Right atrium auricular region (tissue), 2 donors: ENCODE measurements at regions not wholly inside any gene's neighbourhood (a gene's known extent, or its start where the extent isn't known, plus 50 kb on each side); places are given as distances from the start of the nearest gene placed in this dataset.
A peak's percentile ranks its signal among the peaks of the same experiment; 100 is the strongest.

Experiments
- DNase-seq: peaks from one replicate; pipeline ENCODE4 v3.0.0-alpha.2; 2019; ENCODE audit warnings: low spot score
- H3K27ac ChIP-seq, 2 donors: fragments of 200-600 bp; sonication (generic); 1 replicate in 1 of 2; 2 replicates in 1 of 2; pipeline ENCODE4 v1.5.1; 2016 to 2019
- H3K27me3 ChIP-seq, 2 donors: fragments of 200-600 bp; sonication (generic); one replicate each; pipeline versions ENCODE4 v1.5.1 to v1.6.0; 2017 to 2019
- H3K36me3 ChIP-seq: fragments of 200-600 bp; sonication (generic); one replicate; pipeline ENCODE4 v1.5.1; 2016
- H3K4me1 ChIP-seq, 2 donors: fragments of 200-600 bp; sonication (generic); one replicate each; pipeline versions ENCODE4 v1.5.1 to v1.6.0; 2017 to 2019
- H3K4me3 ChIP-seq, 2 donors: fragments of 200-600 bp; sonication (generic); 1 replicate in 1 of 2; 2 replicates in 1 of 2; pipeline ENCODE4 v1.5.1; 2017 to 2019; ENCODE audit warnings: mild to moderate bottlenecking in 1 of 2, moderate library complexity in 1 of 2
- H3K9me3 ChIP-seq, 2 donors: fragments of 200-600 bp; sonication (generic); one replicate each; pipeline ENCODE4 v1.5.1; 2019
- TF ChIP-seq, protein P1 (sequence below), 2 donors: fragments of 200-600 bp; sonication (generic); IDR thresholded peaks; one replicate each; pipeline ENCODE4 v1.5.1; 2019; ENCODE audit warnings: antibody characterized with exemption in 2 of 2

DNA sequence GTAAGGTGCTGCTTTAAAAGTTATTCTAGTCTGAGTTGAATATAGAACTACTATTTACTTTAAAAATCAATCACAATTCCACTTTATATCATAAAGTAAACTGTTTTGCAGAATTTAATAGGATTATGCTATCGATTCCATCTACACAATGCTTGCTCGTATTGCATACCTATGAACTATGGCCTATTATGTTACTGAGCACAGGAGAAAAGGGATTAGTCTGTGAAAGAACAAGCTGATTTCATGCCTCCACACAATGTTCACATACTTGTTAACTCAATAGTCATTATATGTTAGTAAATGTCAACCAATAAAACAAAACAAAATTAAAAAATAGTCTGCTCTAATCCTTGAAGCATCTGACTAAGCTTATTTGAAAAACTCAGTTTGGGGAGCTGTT lies 223.6 kb downstream of the PCDH10 start:
- no peaks in the 10 kb centered on the region for H3K27me3 ChIP-seq

DNA sequence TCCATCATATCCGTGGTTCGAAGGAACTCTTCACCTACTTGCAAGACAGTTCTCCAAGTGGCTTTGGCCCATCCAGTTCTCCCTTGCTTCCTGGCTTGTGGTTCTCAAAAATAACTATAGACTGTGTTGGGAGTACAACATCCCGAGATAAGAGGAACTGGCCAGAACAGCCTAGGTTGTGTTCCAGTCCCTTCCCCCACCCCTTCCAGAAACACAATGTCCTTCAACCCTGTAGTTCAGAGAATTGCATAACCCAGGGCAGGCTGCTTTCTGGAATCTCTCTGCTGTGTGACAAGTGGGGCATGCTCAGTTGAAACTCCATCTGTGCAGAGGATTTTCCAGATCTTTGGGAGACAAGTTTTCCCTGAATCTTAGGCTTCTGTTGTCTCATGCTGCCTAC lies 206.5 kb downstream of the PCDH10 start:
- Histone ChIP-seq H3K27ac (no peak overlapping the region), H3K36me3 (no peaks in the 10 kb centered on the region), H3K27me3 (no peaks in the 10 kb centered on the region), H3K9me3 (no peaks in the 10 kb centered on the region), H3K4me3 (no peak overlapping the region), H3K4me1 (no peaks in the 10 kb centered on the region)
- TF ChIP-seq, protein P1, sequence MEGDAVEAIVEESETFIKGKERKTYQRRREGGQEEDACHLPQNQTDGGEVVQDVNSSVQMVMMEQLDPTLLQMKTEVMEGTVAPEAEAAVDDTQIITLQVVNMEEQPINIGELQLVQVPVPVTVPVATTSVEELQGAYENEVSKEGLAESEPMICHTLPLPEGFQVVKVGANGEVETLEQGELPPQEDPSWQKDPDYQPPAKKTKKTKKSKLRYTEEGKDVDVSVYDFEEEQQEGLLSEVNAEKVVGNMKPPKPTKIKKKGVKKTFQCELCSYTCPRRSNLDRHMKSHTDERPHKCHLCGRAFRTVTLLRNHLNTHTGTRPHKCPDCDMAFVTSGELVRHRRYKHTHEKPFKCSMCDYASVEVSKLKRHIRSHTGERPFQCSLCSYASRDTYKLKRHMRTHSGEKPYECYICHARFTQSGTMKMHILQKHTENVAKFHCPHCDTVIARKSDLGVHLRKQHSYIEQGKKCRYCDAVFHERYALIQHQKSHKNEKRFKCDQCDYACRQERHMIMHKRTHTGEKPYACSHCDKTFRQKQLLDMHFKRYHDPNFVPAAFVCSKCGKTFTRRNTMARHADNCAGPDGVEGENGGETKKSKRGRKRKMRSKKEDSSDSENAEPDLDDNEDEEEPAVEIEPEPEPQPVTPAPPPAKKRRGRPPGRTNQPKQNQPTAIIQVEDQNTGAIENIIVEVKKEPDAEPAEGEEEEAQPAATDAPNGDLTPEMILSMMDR (IDR thresholded peaks at IDR 0.05): no peak
- no peak for DNase-seq

More for the DNA sequence above, 223.6 kb downstream of the PCDH10 start:
- H3K4me3 ChIP-seq: no peak overlapping the region
- no peak for DNase-seq
- no peak overlapping the region for H3K27ac ChIP-seq
- H3K9me3 ChIP-seq: peaks cover 0 to 6% of the 10 kb centered on the region in 2 donors
- TF ChIP-seq, protein P1 (IDR thresholded peaks at IDR 0.05): no peak
- H3K36me3 ChIP-seq: no peaks in the 10 kb centered on the region
- no peaks in the 10 kb centered on the region for H3K4me1 ChIP-seq

DNA sequence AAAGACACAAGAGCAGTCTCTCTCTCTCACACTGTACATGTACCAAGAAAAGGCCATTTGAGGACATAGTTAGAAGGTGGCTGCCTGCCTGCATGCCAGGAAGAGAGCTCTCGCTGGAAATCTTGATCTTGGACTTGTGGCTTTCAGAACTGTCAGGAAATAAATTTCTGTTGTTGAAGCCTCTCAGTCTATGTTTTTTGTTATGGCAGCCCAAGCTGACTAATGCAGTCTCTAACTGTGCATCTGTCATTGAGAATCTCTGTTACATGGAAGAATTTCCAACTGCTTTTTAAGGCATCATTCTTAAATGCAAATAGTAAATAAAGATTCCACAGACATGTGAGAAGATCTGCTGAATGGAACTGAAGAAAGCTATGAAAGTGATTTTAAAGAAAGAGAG lies 198.3 kb downstream of the PCDH10 start:
- no peak for DNase-seq
- H3K36me3 ChIP-seq: no peaks in the 10 kb centered on the region
- no peak overlapping the region for H3K4me3 ChIP-seq
- H3K27ac ChIP-seq: no peak overlapping the region
- no peaks in the 10 kb centered on the region for H3K27me3 ChIP-seq
- H3K9me3 ChIP-seq: peaks cover 0 to 21% of the 10 kb centered on the region in 2 donors
- TF ChIP-seq, protein P1 (IDR thresholded peaks at IDR 0.05): no peak
- no peaks in the 10 kb centered on the region for H3K4me1 ChIP-seq

DNA sequence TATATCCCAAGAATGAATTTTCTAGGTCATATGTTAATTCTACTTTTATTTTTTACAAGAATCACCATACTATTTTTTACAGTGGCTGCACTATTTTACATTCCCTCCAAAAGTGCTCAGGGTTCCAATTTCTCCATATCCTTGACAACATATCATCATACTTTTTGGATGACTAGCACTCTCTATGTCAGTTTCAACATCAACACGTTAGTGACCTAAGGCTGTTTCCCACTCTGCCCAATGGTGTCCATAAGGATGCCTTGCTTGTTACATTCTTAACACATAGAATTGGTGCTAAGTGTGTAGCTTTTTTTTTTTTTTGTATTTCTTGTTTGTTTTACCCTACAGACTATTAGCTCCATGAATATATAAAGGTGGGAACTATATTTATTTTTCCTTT lies 175.4 kb downstream of the PCDH10 start:
- no peaks in the 10 kb centered on the region for H3K4me1 ChIP-seq
- H3K9me3 ChIP-seq: no peaks in the 10 kb centered on the region
- no peaks in the 10 kb centered on the region for H3K27me3 ChIP-seq
- no peak for DNase-seq
- no peak overlapping the region for H3K27ac ChIP-seq
- TF ChIP-seq, protein P1 (IDR thresholded peaks at IDR 0.05): no peak
- H3K36me3 ChIP-seq: no peaks in the 10 kb centered on the region
- no peak overlapping the region for H3K4me3 ChIP-seq

DNA sequence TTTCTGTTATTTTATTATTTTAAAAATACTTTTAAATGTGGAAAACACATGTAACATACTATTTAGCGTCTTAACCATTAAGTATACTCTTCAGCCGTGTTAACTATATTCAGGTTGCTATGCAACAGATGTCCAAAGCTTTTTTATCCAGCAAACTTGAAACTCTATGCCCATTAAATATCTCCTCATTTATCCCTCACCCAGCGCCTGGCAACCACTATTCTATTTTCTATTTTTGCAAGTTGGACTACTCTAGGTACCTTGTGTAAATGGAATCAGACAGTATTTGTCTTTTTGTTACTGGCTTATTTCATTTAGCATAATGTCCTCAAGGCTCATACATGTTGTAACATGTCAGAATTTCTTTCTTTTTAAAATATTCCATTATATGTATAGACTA lies 174.6 kb downstream of the PCDH10 start:
- TF ChIP-seq, protein P1 (IDR thresholded peaks at IDR 0.05): no peak
- no peak overlapping the region for H3K4me3 ChIP-seq
- no peaks in the 10 kb centered on the region for H3K36me3 ChIP-seq
- no peak overlapping the region for H3K27ac ChIP-seq
- DNase-seq: no peak
- H3K27me3 ChIP-seq: no peaks in the 10 kb centered on the region
- no peaks in the 10 kb centered on the region for H3K9me3 ChIP-seq
- no peaks in the 10 kb centered on the region for H3K4me1 ChIP-seq

DNA sequence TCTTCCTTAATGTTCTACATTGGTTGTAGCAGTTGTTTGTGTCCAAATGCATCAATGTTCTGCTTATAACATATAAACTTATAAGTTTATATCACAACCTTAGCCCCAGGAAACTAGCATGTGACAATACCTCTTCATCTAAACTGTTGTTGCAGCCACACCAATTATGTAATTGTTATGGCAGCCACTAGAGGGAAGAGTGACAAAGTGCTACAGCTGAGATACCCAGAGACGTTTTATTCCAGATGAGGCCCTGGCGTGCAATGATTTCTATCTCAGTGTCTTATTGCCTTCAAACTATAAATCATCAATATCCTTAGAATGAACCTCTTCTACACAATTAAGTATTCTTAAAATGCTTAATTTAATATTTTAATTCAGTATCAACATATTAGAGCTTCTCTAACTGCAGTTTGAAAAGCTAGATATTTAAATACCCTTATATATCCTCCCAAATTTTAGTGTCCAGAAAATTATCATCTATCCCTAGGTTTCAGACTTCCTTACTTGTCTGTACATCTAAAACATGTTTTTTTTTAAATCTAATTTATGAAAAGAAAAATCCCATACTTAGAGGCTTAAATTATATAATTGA lies 171.6 kb downstream of the PCDH10 start:
- Histone ChIP-seq H3K36me3 (no peaks in the 10 kb centered on the region), H3K4me1 (no peaks in the 10 kb centered on the region), H3K27me3 (no peaks in the 10 kb centered on the region), H3K27ac (no peak overlapping the region), H3K9me3 (no peaks in the 10 kb centered on the region), H3K4me3 (no peak overlapping the region)
- TF ChIP-seq, protein P1 (IDR thresholded peaks at IDR 0.05): peak in 1 of 2 donors; percentile 48
- DNase-seq: no peak
